Tibial nerve (tissue), 4 donors: ENCODE measurements at regions not wholly inside any gene's neighbourhood (a gene's known extent, or its start where the extent isn't known, plus 50 kb on each side); places are given as distances from the start of the nearest gene placed in this dataset.

Experiments
- DNase-seq, 2 donors: peaks; one replicate each; pipeline ENCODE4 v3.0.0-alpha.2; 2019; ENCODE audit warnings: low spot score in 2 of 2
- H3K27ac ChIP-seq, 4 donors: fragments of 200-600 bp; sonication (generic) in 3 of 4; one replicate each; pipeline ENCODE4 v1.5.1; 2017 to 2019; ENCODE audit warnings: mild to moderate bottlenecking in 1 of 4
- H3K27me3 ChIP-seq, 2 donors: fragments of 200-600 bp; sonication (generic) in 1 of 2; one replicate each; pipeline versions ENCODE4 v1.5.1 to v1.6.0; 2017 to 2019
- H3K36me3 ChIP-seq, 3 donors: fragments of 200-600 bp; sonication (generic); one replicate each; pipeline ENCODE4 v1.5.1; 2018 to 2019
- H3K4me1 ChIP-seq, 4 donors: fragments of 200-600 bp; sonication (generic) in 3 of 4; one replicate each; pipeline ENCODE4 v1.5.1; 2017 to 2019
- H3K4me3 ChIP-seq, 4 donors: fragments of 200-600 bp; sonication (generic) in 3 of 4; one replicate each; pipeline ENCODE4 v1.5.1; 2017 to 2019; ENCODE audit warnings: mild to moderate bottlenecking in 1 of 4, moderate library complexity in 1 of 4
- H3K9me3 ChIP-seq, 4 donors: fragments of 200-600 bp; sonication (generic) in 3 of 4; one replicate each; pipeline ENCODE4 v1.5.1; 2017 to 2019
- EP300 ChIP-seq, 2 donors: sonication (generic); formaldehyde crosslinking; IDR thresholded peaks; one replicate each; pipeline ENCODE4 v1.6.1; 2017; ENCODE audit warnings: antibody characterized with exemption in 2 of 2, mild to moderate bottlenecking in 1 of 2
- POLR2A ChIP-seq, 2 donors: fragments of 450-650 bp; IDR thresholded peaks; one replicate each; pipeline ENCODE4 v1.6.1; 2017; ENCODE audit warnings: antibody characterized with exemption in 2 of 2, mild to moderate bottlenecking in 2 of 2, moderate library complexity in 2 of 2
- WGBS, 2 donors: methylation state at CpG; one replicate each; pipeline ENCODE4 v1.1.5; 2018; 5-methylcytosine and 5-hydroxymethylcytosine counted together
- TF ChIP-seq, protein P1 (sequence below), 5 experiments: fragments of 200-600 bp in 3 of 5; fragments of 450-650 bp in 2 of 5; sonication (generic) in 3 of 5; IDR thresholded peaks; one replicate each; pipeline ENCODE4 v1.5.1; 2016 to 2019; ENCODE audit warnings: antibody characterized with exemption in 5 of 5, mild to moderate bottlenecking in 3 of 5, moderate library complexity in 2 of 5

DNA sequence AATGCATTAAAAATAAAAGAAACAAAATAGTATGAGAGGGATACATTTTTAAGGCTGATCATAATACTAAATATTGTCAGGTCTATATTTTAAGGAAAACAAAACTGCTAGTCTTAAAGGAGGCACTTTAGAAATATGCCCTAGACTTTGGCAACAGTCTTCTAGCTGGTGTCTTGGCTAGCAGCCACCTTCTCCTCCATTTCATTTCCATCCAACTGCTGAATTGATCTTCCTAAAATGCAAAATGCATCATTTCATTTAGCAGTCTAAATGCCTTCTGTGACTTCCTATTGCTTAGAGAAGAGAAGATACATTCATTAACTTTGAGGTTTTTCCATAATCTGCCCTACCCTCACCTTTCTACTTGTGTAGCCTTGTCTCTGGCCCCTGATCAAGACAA lies 1404.1 kb downstream of the CDH11 start:
- H3K27me3 ChIP-seq = no peaks in the 10 kb centered on the region
- H3K27ac ChIP-seq = no peak overlapping the region
- H3K4me3 ChIP-seq = no peak overlapping the region
- no peaks in the 10 kb centered on the region for H3K36me3 ChIP-seq
- DNase-seq = no peak
- H3K4me1 ChIP-seq = no peaks in the 10 kb centered on the region
- no peaks in the 10 kb centered on the region for H3K9me3 ChIP-seq
- no peak for TF ChIP-seq EP300 (IDR thresholded peaks at IDR 0.05)
- no peak for TF ChIP-seq POLR2A (IDR thresholded peaks at IDR 0.05)
- TF ChIP-seq, protein P1, sequence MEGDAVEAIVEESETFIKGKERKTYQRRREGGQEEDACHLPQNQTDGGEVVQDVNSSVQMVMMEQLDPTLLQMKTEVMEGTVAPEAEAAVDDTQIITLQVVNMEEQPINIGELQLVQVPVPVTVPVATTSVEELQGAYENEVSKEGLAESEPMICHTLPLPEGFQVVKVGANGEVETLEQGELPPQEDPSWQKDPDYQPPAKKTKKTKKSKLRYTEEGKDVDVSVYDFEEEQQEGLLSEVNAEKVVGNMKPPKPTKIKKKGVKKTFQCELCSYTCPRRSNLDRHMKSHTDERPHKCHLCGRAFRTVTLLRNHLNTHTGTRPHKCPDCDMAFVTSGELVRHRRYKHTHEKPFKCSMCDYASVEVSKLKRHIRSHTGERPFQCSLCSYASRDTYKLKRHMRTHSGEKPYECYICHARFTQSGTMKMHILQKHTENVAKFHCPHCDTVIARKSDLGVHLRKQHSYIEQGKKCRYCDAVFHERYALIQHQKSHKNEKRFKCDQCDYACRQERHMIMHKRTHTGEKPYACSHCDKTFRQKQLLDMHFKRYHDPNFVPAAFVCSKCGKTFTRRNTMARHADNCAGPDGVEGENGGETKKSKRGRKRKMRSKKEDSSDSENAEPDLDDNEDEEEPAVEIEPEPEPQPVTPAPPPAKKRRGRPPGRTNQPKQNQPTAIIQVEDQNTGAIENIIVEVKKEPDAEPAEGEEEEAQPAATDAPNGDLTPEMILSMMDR (IDR thresholded peaks at IDR 0.05) = no peak

DNA sequence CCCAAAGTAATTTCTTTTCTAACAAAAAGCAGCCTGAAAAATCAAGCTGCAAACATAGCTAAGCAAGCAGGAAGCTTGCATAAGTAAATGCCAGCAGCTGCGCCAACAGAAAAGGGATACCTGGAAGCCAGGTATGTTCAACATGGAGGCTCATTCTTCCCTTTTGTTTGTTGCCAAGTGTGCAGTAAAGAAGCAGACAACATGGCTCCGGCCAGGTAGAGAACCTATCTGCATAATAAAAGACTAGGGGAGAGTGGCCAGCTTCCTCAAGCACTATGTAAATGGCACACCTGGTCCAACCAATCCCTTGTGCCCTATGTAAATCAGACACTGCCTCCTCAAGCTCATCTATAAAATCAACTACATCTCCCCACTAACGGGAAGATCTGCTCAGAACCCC lies 1407.0 kb downstream of the CDH11 start:
- H3K4me1 ChIP-seq = no peaks in the 10 kb centered on the region
- H3K4me3 ChIP-seq = no peak overlapping the region
- no peaks in the 10 kb centered on the region for H3K36me3 ChIP-seq
- no peaks in the 10 kb centered on the region for H3K27me3 ChIP-seq
- no peaks in the 10 kb centered on the region for H3K9me3 ChIP-seq
- DNase-seq = no peak
- H3K27ac ChIP-seq = no peak overlapping the region
- 85 to 90% methylated on average over 3 of the region's 3 CpGs for WGBS, 2 donors
- TF ChIP-seq, protein P1 (IDR thresholded peaks at IDR 0.05) = no peak

DNA sequence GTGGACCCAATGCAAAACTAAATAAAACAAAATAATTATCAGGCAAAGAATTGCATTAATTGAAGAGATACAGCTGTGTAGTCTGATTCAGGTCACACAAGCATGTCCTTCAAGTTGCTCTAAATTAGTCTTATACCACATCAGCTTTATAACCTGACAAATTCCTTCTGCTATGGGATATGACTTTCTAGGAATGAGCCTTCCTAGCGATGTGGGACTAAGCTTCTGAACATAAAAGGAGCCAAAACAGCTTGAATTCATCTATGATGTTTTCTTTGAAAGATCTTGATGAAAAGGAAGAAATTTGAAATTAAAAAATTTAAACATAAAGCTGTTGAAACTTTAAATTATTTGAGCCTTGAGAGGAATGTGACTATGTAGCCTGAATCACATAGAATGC lies 1409.1 kb downstream of the CDH11 start:
- Histone ChIP-seq H3K27me3 (no peaks in the 10 kb centered on the region), H3K27ac (no peak overlapping the region), H3K4me1 (no peaks in the 10 kb centered on the region), H3K9me3 (no peaks in the 10 kb centered on the region), H3K4me3 (no peak overlapping the region), H3K36me3 (no peaks in the 10 kb centered on the region)
- TF ChIP-seq, protein P1 (IDR thresholded peaks at IDR 0.05) = no peak
- no peak for TF ChIP-seq POLR2A (IDR thresholded peaks at IDR 0.05)
- TF ChIP-seq EP300 (IDR thresholded peaks at IDR 0.05) = no peak
- WGBS, 2 donors = 83 to 100% methylated on average over 1 of the region's 1 CpG
- DNase-seq = no peak

DNA sequence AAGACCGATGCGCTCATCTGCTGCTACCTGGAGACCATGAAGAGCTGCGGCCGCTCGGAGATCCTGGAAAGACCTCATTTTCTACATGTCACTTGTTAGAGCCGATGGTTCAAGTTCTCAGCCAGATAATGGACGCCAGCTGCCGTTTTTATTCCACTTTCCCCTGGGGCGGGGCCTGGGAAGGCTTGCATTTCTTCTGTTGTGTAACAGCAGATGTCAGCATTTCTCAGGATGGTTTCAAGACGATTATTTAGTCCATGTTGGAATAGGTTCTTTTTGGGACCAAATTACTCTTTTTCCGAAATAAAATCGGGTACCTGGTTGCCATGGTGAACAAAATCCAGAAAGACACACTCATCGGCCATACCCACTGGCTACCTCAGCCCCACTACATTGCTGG lies 1418.3 kb downstream of the CDH11 start:
- Histone ChIP-seq H3K9me3 (no peaks in the 10 kb centered on the region), H3K27me3 (no peaks in the 10 kb centered on the region), H3K27ac (no peak overlapping the region), H3K4me1 (no peaks in the 10 kb centered on the region), H3K4me3 (no peak overlapping the region), H3K36me3 (no peaks in the 10 kb centered on the region)
- no peak for TF ChIP-seq POLR2A (IDR thresholded peaks at IDR 0.05)
- TF ChIP-seq EP300 (IDR thresholded peaks at IDR 0.05) = no peak
- TF ChIP-seq, protein P1 (IDR thresholded peaks at IDR 0.05) = no peak
- WGBS, 2 donors = 85 to 92% methylated on average over 13 of the region's 13 CpGs
- DNase-seq = no peak

DNA sequence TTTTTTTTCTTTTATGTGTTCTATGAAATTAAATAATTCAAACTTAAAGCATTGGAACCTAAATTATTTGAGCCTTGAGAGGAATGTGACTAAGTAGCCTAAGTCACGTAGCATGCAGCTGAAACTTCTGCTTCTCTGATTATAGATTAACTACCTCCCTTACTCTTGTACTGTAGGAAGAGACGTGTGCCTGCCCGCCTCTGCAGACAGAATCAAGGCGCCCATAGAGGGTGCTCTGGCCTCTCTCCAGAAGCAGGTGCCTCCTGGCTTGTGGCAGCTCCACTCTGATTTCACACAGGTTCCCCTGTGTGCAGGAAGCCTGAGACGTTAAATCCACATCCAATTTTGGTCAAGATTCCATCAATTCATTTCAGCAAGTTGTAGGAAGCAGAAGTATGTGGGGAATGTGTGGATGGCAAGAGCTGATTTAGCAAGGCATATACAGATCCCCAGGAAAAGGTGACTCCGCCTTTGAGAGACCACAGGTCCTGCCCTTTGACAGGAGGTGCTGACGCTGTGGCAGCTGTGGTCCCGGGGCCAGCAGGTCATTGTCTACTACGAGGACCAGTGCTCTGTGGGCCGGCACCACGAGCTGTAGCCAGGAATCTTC lies 1418.8 kb downstream of the CDH11 start:
- Histone ChIP-seq H3K4me3 (no peak overlapping the region), H3K36me3 (no peaks in the 10 kb centered on the region), H3K27me3 (no peaks in the 10 kb centered on the region), H3K4me1 (no peaks in the 10 kb centered on the region), H3K27ac (no peak overlapping the region), H3K9me3 (no peaks in the 10 kb centered on the region)
- TF ChIP-seq EP300 (IDR thresholded peaks at IDR 0.05) (no peak), POLR2A (IDR thresholded peaks at IDR 0.05) (no peak)
- TF ChIP-seq, protein P1 (IDR thresholded peaks at IDR 0.05) = no peak
- no peak for DNase-seq
- 60 to 75% methylated on average over 11 of the region's 11 CpGs for WGBS, 2 donors
